DND-41 (cell line): ENCODE measurements at regions not wholly inside any gene's neighbourhood (a gene's known extent, or its start where the extent isn't known, plus 50 kb on each side); places are given as distances from the start of the nearest gene placed in this dataset.

Source experiments
- EZH2 ChIP-seq: IDR thresholded peaks from 3 replicates; pipeline ENCODE4 v1.6.1; 2012; ENCODE audit warnings: borderline replicate concordance, low read depth, mild to moderate bottlenecking, moderate library complexity, low read length, inconsistent platforms; ENCODE audit not compliant: severe bottlenecking
- TF ChIP-seq, protein P1 (sequence below): IDR thresholded peaks from 2 replicates; pipeline ENCODE4 v1.5.1; 2012; ENCODE audit warnings: borderline replicate concordance, low read length, moderate library complexity, mild to moderate bottlenecking; ENCODE audit not compliant: poor library complexity, severe bottlenecking; ENCODE audit errors: extremely low read depth

DNA sequence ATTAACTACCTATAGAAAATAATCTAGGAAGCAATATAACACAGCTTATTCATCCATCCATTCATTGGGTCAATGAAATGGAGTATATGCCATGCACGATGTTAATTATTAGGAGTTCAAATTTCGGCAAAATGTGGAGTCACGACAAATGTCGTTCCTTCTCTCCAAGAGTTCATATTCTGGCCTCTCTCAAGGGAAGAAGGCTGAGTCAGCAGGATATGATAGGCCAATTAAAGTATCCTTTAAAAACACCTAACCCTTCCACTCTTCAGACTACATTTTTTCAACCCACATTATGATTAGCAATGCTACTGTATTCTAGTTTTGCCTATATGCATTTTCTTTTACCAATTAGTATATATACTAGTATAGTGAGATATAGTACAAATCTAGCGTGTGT, 163.1 kb downstream of the LARP7 start:
- TF ChIP-seq, protein P1, sequence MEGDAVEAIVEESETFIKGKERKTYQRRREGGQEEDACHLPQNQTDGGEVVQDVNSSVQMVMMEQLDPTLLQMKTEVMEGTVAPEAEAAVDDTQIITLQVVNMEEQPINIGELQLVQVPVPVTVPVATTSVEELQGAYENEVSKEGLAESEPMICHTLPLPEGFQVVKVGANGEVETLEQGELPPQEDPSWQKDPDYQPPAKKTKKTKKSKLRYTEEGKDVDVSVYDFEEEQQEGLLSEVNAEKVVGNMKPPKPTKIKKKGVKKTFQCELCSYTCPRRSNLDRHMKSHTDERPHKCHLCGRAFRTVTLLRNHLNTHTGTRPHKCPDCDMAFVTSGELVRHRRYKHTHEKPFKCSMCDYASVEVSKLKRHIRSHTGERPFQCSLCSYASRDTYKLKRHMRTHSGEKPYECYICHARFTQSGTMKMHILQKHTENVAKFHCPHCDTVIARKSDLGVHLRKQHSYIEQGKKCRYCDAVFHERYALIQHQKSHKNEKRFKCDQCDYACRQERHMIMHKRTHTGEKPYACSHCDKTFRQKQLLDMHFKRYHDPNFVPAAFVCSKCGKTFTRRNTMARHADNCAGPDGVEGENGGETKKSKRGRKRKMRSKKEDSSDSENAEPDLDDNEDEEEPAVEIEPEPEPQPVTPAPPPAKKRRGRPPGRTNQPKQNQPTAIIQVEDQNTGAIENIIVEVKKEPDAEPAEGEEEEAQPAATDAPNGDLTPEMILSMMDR: no peak
- TF ChIP-seq EZH2: no peak
